ENCODE measurements at regions not wholly inside any gene's neighbourhood (a gene's known extent, or its start where the extent isn't known, plus 50 kb on each side); places are given as distances from the start of the nearest gene placed in this dataset.

GRCh38 chr20:40173872-40174271, 515.2 kb downstream of the MAFB start:
- TF ChIP-seq EZH2phosphoT487 (IDR thresholded peaks at IDR 0.05; ENCODE audit: borderline replicate concordance, low read length) (no peak), CTCF (IDR thresholded peaks at IDR 0.05; ENCODE audit: low read depth, low read length, poor library complexity, severe bottlenecking) (no peak)

All from DOHH2 (cell line).